GM12891 (cell line): ENCODE measurements at regions not wholly inside any gene's neighbourhood (a gene's known extent, or its start where the extent isn't known, plus 50 kb on each side); places are given as distances from the start of the nearest gene placed in this dataset.

ENCODE experiments used
- PAX5 ChIP-seq: IDR thresholded peaks from 2 replicates; pipeline ENCODE4 v1.6.1; 2011; ENCODE audit warnings: low read length, moderate library complexity, mild to moderate bottlenecking; ENCODE audit not compliant: insufficient read depth, severe bottlenecking
- POLR2A ChIP-seq: IDR thresholded peaks from 2 replicates; pipeline ENCODE4 v1.6.1; 2011; ENCODE audit warnings: low read depth, low read length, control low read depth
- POLR2AphosphoS5 ChIP-seq: IDR thresholded peaks from 2 replicates; pipeline ENCODE4 v1.6.1; 2011; ENCODE audit warnings: low read depth, low read length, control low read depth
- POU2F2 ChIP-seq: IDR thresholded peaks from 2 replicates; pipeline ENCODE4 v1.6.1; 2011; ENCODE audit warnings: low read depth, mild to moderate bottlenecking, control low read depth, low read length, moderate library complexity
- TAF1 ChIP-seq: IDR thresholded peaks from 2 replicates; pipeline ENCODE4 v1.6.1; 2011; ENCODE audit warnings: low read depth, low read length, control low read depth

GRCh38 chr9:85130260-85130659 is 460.7 kb downstream of the NTRK2 start:
- TF ChIP-seq POLR2AphosphoS5 = no peak
- TF ChIP-seq POLR2A = no peak
- TF ChIP-seq TAF1 = no peak
- no peak for TF ChIP-seq PAX5
- no peak for TF ChIP-seq POU2F2
